Right cardiac atrium (tissue), 5 donors: ENCODE measurements at regions not wholly inside any gene's neighbourhood (a gene's known extent, or its start where the extent isn't known, plus 50 kb on each side); places are given as distances from the start of the nearest gene placed in this dataset.

Experiments
- ATAC-seq, 2 donors: fragments of 200-7000 bp; cut with Tn5 transposase; one replicate each; pipeline versions ENCODE4 v1.8.0 to v1.9.1; 2020; ENCODE audit warnings: moderate library complexity in 2 of 2, mild to moderate bottlenecking in 1 of 2
- DNase-seq, 3 donors: peaks; one replicate each; pipeline ENCODE4 v3.0.0-alpha.2; 2020
- H3K27ac ChIP-seq: one replicate; pipeline ENCODE4 v1.5.1; 2013; ENCODE audit warnings: mild to moderate bottlenecking, low read length, control low read depth, moderate library complexity
- H3K27me3 ChIP-seq: one replicate; pipeline ENCODE4 v1.6.1; 2013; ENCODE audit not compliant: control insufficient read depth, insufficient read depth
- H3K4me1 ChIP-seq: one replicate; pipeline ENCODE4 v1.6.1; 2013; ENCODE audit warnings: low read length; ENCODE audit not compliant: control insufficient read depth, insufficient read depth
- H3K4me3 ChIP-seq: one replicate; pipeline ENCODE4 v1.5.1; 2013; ENCODE audit warnings: low read length, control low read depth
- H3K9me3 ChIP-seq: one replicate; pipeline ENCODE4 v1.6.1; 2013; ENCODE audit warnings: low read length; ENCODE audit not compliant: control insufficient read depth
- WGBS: extraction: QIAGEN DNeasy Blood & Tissue Kit; methylation state at CpG from one replicate; pipeline ENCODE4 v1.1.7; 2013; 5-methylcytosine and 5-hydroxymethylcytosine counted together
- intact Hi-C, 4 donors: fragments of 100-400 bp; cut with DNase I; formaldehyde crosslinking; loops; one replicate each; pipeline versions ENCODE4 v1.11.0 to v1.14.0; 2022 to 2023
- donor health status: healthy with polysubstance abuse.
- donor health status: DM: no; HTN: yes; CAD: no.
- donor health status: DM: no; HTN: no; CAD: no.
- donor health status: DM: no; HTN: yes; CAD: no; lungs with severe emphysema.
- donor health status: DM: yes; HTN: yes; CAD: no.

- H3K27me3 ChIP-seq, result no peaks in the 10 kb centered on the region
- no peak overlapping the region for H3K27ac ChIP-seq
- no peaks in the 10 kb centered on the region for H3K4me1 ChIP-seq
- H3K4me3 ChIP-seq, result no peak overlapping the region
- no peak for DNase-seq
- H3K9me3 ChIP-seq, result no peaks in the 10 kb centered on the region
- ATAC-seq, result no peak
- intact Hi-C loops, result no loop called here
- WGBS, result 87% methylated on average over 24 of the region's 24 CpGs
Measured at GRCh38 chr18:78739882-78740677, 239.5 kb upstream of the SALL3 start.

GRCh38 chr18:78740876-78741275, 238.7 kb upstream of the SALL3 start:
- Histone ChIP-seq H3K4me3 (no peak overlapping the region), H3K27ac (no peak overlapping the region), H3K27me3 (no peaks in the 10 kb centered on the region), H3K4me1 (no peaks in the 10 kb centered on the region), H3K9me3 (no peaks in the 10 kb centered on the region)
- no peak for ATAC-seq
- DNase-seq, result no peak
- intact Hi-C loops, result no loop called here
- WGBS, result 84% methylated on average over 13 of the region's 13 CpGs

DNA sequence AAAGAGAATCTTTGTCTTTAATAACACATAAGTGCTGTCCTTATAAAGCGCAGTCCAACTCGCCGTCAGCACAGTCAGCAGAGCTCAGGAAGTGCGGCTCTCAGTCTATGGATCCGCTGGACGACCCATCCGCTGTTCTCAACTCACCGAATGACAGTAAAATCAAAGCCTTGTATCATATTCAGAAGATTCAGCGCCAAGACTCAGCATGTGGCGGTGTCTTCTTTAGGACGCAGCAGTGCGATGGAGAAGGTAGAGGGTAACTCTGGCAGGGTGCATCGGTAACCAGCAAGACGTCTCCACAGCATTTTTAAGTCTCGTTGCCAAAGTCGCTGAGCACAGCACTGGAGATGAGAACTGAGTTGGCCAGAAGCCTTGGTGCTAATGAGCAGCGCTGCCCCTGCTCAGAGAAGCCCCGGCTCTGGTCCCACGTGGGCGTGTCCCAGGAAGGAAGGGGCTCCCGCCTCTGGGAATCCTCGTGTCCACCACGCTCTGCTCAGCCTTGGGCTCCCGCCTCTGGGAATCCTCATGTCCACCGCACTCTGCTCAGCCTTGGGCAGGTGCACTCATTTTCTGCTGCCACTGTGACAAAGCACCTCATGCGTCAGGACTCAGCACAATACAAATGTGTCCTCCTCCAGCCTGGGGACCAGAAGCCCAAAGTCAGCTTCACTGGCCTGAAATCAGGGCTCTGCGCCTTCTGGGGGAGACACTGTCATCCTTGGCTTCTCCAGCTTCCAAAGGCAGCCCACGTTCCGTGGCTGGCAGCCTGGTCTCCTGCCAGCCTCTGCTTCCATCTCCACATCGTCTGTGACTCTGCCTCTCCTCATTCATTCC, 238.0 kb upstream of the SALL3 start:
- Histone ChIP-seq H3K4me3 (no peak overlapping the region), H3K9me3 (no peaks in the 10 kb centered on the region), H3K27ac (no peak overlapping the region), H3K4me1 (no peaks in the 10 kb centered on the region), H3K27me3 (no peaks in the 10 kb centered on the region)
- intact Hi-C loops, result no loop called here
- DNase-seq (no peak), ATAC-seq (no peak)
- WGBS, result 82% methylated on average over 30 of the region's 30 CpGs

DNA sequence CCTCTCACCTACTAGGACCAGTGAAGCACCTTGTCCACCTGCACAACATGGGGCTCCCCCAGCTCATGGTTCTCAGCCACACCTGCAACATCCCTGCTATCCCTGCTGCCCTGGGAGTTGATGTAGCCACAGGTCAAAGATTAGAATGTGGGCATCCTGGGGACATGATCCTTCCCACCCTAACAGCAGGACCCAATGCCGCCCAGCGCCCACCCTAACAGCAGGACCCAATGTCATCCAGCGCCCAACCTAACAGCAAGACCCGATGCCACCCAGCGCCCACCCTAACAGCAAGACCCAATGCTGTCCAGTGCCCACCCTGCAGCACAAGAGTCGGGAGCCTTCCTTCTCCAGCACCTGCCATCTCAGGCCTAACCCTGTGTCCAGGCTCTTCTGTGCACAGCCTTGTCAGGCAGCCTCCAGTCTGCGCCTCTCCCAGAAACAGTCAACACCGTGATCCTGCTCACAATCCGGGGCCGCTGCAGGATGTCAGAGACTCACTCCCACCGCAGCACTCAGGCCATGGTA, 237.3 kb upstream of the SALL3 start:
- 91% methylated on average over 11 of the region's 11 CpGs for WGBS
- no peaks in the 10 kb centered on the region for H3K9me3 ChIP-seq
- H3K27me3 ChIP-seq, result no peaks in the 10 kb centered on the region
- H3K4me1 ChIP-seq, result no peaks in the 10 kb centered on the region
- DNase-seq (no peak), ATAC-seq (no peak)
- intact Hi-C loops, result no loop called here
- no peak overlapping the region for H3K27ac ChIP-seq
- H3K4me3 ChIP-seq, result no peak overlapping the region

DNA sequence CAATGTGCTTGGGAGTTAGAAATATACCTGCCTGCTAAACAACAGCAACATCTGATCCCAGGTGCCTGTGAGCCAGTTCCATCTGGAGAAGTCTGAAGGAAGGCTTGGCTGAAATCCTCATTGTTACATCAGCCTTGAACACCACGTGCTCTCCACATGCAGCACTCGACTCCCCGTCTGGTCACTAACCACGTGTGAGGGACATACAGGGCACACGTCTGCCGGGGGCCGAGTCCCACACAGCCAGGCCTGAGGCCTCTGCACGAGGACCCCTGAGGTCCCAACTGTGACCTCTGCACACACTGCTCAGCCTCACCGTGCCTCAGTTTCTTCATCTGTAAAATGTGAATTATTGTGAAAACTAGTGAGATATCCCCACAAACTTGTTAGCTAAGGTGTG, 236.5 kb upstream of the SALL3 start:
- intact Hi-C loops, result no loop called here
- no peaks in the 10 kb centered on the region for H3K9me3 ChIP-seq
- H3K4me3 ChIP-seq, result no peak overlapping the region
- H3K27me3 ChIP-seq, result no peaks in the 10 kb centered on the region
- DNase-seq, result no peak
- H3K4me1 ChIP-seq, result no peaks in the 10 kb centered on the region
- ATAC-seq, result no peak
- no peak overlapping the region for H3K27ac ChIP-seq
- WGBS, result 81% methylated on average over 9 of the region's 9 CpGs

DNA sequence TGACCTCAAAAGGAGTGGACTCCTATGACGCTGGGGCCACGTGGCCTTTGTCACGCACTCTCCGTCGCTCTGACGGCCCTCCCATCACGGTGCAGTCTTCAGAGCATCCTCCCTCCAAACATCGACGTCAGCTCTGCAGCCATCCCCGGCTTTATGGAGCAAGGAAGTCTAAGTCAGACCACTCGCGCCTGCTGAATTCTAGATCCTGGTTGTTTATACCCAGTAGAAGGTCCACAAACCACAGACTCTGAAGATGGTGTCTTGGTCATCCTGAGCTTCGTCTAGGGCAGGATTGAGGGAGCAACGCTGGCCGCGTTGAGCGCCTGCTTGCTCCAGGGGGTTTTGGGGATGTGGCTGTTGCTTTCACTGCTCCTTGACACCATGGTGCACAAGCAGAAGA, 228.0 kb upstream of the SALL3 start:
- DNase-seq (no peak), ATAC-seq (no peak)
- Histone ChIP-seq H3K4me3 (no peak overlapping the region), H3K27ac (no peak overlapping the region), H3K27me3 (no peaks in the 10 kb centered on the region), H3K4me1 (no peaks in the 10 kb centered on the region), H3K9me3 (no peaks in the 10 kb centered on the region)
- intact Hi-C loops, result no loop called here
- 88% methylated on average over 17 of the region's 17 CpGs for WGBS

DNA sequence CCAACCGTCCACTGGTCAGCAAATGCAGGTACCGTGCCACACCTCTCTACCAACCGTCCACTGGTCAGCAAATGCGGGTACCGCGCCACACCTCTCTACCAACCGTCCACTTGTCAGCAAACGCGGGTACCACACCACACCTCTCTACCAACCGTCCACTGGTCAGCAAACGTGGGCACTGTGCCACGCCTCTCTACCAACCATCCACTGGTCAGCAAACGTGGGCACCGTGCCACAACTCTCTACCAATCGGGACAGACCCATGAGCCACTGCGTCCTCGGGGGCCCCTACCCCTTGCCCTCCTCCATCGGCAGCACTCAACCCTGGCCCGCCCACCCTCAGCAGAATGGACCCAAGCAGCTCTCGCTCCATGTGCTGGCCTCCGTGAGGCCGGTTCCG, 226.4 kb upstream of the SALL3 start:
- ATAC-seq, result no peak
- intact Hi-C loops, result no loop called here
- H3K4me1 ChIP-seq, result no peaks in the 10 kb centered on the region
- no peak for DNase-seq
- no peak overlapping the region for H3K4me3 ChIP-seq
- WGBS, result 95% methylated on average over 23 of the region's 23 CpGs
- no peaks in the 10 kb centered on the region for H3K27me3 ChIP-seq
- no peak overlapping the region for H3K27ac ChIP-seq
- no peaks in the 10 kb centered on the region for H3K9me3 ChIP-seq

DNA sequence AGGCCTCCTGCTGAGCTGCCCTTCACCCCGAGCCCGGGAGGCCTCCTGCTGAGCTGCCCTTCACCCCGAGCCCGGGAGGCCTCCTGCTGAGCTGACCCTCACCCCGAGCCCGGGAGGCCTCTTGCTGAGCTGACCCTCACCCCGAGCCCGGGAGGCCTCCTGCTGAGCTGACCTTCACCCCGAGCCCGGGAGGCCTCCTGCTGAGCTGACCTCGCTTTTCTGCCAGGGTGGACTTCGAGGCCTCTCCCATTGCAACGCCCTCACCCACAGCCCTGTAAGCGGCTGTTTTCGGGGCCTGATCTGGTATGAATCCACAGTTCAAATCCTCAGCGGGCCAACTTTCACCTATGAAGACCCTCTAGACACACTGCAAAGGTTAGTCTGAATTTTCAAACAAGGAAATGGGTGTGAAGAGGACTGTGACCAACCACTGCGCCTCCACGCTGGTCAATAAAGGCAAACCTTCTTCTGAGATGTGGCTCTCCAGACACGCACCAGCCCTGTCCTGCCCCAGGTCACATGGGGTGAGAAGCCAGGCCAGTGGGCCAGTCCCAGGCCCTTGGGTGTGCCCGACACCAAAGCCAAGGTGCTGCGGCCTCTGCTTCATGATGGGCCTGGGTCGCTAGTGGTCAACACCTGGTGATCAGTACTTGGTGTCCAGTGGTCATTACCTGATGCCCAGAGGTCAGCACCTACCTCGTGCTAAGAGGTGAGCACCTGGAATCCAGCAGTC, 225.1 kb upstream of the SALL3 start:
- intact Hi-C loops, result no loop called here
- DNase-seq (no peak), ATAC-seq (no peak)
- Histone ChIP-seq H3K27ac (no peak overlapping the region), H3K4me1 (no peaks in the 10 kb centered on the region), H3K27me3 (no peaks in the 10 kb centered on the region), H3K4me3 (no peak overlapping the region), H3K9me3 (no peaks in the 10 kb centered on the region)
- WGBS, result 94% methylated on average over 23 of the region's 23 CpGs

GRCh38 chr18:78757014-78757413, 222.6 kb upstream of the SALL3 start:
- no peaks in the 10 kb centered on the region for H3K9me3 ChIP-seq
- ATAC-seq (no peak), DNase-seq (no peak)
- H3K4me1 ChIP-seq, result no peaks in the 10 kb centered on the region
- no peaks in the 10 kb centered on the region for H3K27me3 ChIP-seq
- H3K4me3 ChIP-seq, result no peak overlapping the region
- intact Hi-C loops, result no loop called here
- H3K27ac ChIP-seq, result no peak overlapping the region
- WGBS, result 79% methylated on average over 10 of the region's 10 CpGs

DNA sequence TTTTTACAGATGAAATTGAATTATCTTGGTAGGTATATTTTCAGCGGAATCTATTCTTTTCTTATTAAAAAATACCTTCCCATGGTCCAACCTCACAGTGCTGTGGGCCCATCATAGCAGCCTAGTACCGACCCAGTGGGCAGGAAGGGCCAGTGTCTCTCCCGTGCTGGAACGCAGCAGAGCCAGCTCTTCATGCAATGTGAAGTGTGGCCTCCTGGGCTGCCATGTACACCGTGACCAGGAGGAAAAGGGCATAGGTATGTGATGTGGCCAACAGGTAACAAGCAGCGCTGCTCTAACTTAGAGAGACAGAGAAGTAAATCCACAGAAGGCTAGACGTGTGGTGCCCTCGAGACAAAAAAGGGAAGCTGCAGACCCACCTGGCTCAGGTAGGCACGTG, 221.1 kb upstream of the SALL3 start:
- 86% methylated on average over 9 of the region's 9 CpGs for WGBS
- H3K9me3 ChIP-seq, result no peaks in the 10 kb centered on the region
- no peaks in the 10 kb centered on the region for H3K4me1 ChIP-seq
- no peak overlapping the region for H3K27ac ChIP-seq
- H3K27me3 ChIP-seq, result no peaks in the 10 kb centered on the region
- ATAC-seq (no peak), DNase-seq (no peak)
- intact Hi-C loops, result no loop called here
- H3K4me3 ChIP-seq, result no peak overlapping the region

DNA sequence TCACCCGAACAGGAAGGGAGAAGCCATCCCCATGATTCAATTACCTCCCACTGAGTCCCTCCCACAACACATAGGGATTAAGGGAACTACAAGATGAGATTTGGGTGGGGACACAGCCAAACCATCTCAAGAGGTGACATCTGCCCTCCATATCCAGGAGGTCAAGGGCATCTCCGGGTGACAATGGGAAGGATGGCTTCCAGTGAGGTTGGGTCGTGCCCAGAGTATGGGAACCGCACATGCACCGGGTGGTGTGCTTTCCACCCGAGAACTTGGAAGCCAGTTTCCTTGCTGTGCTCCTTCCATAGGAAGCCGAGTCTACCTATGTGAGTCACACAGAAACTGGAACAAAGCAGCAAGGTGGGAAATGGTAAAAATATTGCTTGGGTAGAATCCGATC, 216.9 kb upstream of the SALL3 start:
- WGBS, result 90% methylated on average over 8 of the region's 8 CpGs
- no peak overlapping the region for H3K4me3 ChIP-seq
- H3K4me1 ChIP-seq, result no peaks in the 10 kb centered on the region
- intact Hi-C loops, result no loop called here
- H3K27me3 ChIP-seq, result no peaks in the 10 kb centered on the region
- no peak for DNase-seq
- ATAC-seq, result no peak
- H3K9me3 ChIP-seq, result no peaks in the 10 kb centered on the region
- no peak overlapping the region for H3K27ac ChIP-seq
